HepG2 (cell line): ENCODE measurements at regions not wholly inside any gene's neighbourhood (a gene's known extent, or its start where the extent isn't known, plus 50 kb on each side); places are given as distances from the start of the nearest gene placed in this dataset.
A peak's percentile ranks its signal among the peaks of the same experiment; 100 is the strongest.

Experiments used
- ATAC-seq: fragments of 200-7000 bp; cut with Tn5 transposase; 3 replicates; pipeline ENCODE4 v1.9.1; 2020; ENCODE audit warnings: mild to moderate bottlenecking, moderate library complexity
- BruUV-seq: library from RNA; stranded (reverse); fragments of 400-500 nt; replicated peaks from 2 replicates; lab custom pipeline; 2021; lab: Mats Ljungman, UMichigan
- CTCF ChIA-PET: fragments of 300-600 bp; formaldehyde crosslinking; extraction: SDS; loops from one replicate; lab custom pipeline; 2021; ENCODE audit warnings: low total read pairs, inconsistent platforms, low intra/inter-chr PET ratio; lab: Yijun Ruan, JAX
- POLR2A ChIA-PET: fragments of 350-600 bp; sonication (Branson Sonifier 250); formaldehyde crosslinking; loops from one replicate; lab custom pipeline; 2020; ENCODE audit warnings: antibody characterized with exemption, inconsistent platforms; lab: Yijun Ruan, JAX
- DNase-seq: peaks from one replicate; pipeline ENCODE4 v3.0.0-alpha.2; 2015; ENCODE audit warnings: low spot score
- FAIRE-seq: peaks from 3 replicates; lab custom pipeline; 2011; peaks lifted over from hg19 to GRCh38; lab: Jason Lieb, UNC
- H2AFZ ChIP-seq: one replicate; pipeline ENCODE4 v1.6.1; 2011; ENCODE audit warnings: low read length, inconsistent platforms
- H3K27ac ChIP-seq: fragments of 300-600 bp; 3 replicates; pipeline ENCODE4 v1.8.0; 2011; ENCODE audit warnings: mixed run types, mild to moderate bottlenecking, mixed read lengths, low read length, inconsistent platforms; ENCODE audit not compliant: insufficient read depth; ENCODE audit errors: extremely low read length
- H3K27me3 ChIP-seq, 2 experiments: fragments of 200-600 bp in 1 of 2; 2 replicates in 1 of 2; 3 replicates in 1 of 2; pipeline versions ENCODE4 v1.6.0 to v1.8.0; 2011; ENCODE audit warnings: low read length in 2 of 2, mild to moderate bottlenecking in 2 of 2, moderate library complexity in 2 of 2, inconsistent platforms in 1 of 2; ENCODE audit not compliant: insufficient read depth in 2 of 2, control insufficient read depth in 1 of 2
- H3K36me3 ChIP-seq, 2 experiments: fragments of 200-600 bp in 1 of 2; replicated peaks in 1 of 2; 2 replicates in 1 of 2; 3 replicates in 1 of 2; pipeline versions ENCODE4 v1.5.1 to v1.8.0; 2011; ENCODE audit warnings: low read length in 2 of 2, inconsistent platforms in 1 of 2; ENCODE audit not compliant: insufficient read depth in 2 of 2, control insufficient read depth in 1 of 2
- H3K4me1 ChIP-seq: 2 replicates; pipeline ENCODE4 v1.5.1; 2012; ENCODE audit warnings: low read length, inconsistent platforms; ENCODE audit not compliant: insufficient read depth
- H3K4me2 ChIP-seq: 2 replicates; pipeline ENCODE4 v1.6.0; 2011; ENCODE audit warnings: low read depth, low read length, inconsistent platforms
- H3K4me3 ChIP-seq, 3 experiments: fragments of 200-600 bp in 1 of 3; sonication (generic), shearing (Covaris generic) in 1 of 3; replicated peaks in 1 of 3; 2 replicates each; pipeline ENCODE4 v1.5.1; 2011 to 2016; ENCODE audit warnings: low read length in 3 of 3, inconsistent platforms in 2 of 3, low read depth in 2 of 3, mild to moderate bottlenecking in 2 of 3, control low read depth in 1 of 3, mixed read lengths in 1 of 3; ENCODE audit not compliant: insufficient read depth in 1 of 3
- H3K79me2 ChIP-seq: one replicate; pipeline ENCODE4 v1.6.1; 2011; ENCODE audit warnings: low read length, inconsistent platforms; ENCODE audit not compliant: insufficient read depth
- H3K9ac ChIP-seq: 2 replicates; pipeline ENCODE4 v1.6.0; 2011; ENCODE audit warnings: mild to moderate bottlenecking, low read depth, low read length, inconsistent platforms; ENCODE audit not compliant: insufficient read depth
- H3K9me3 ChIP-seq: 2 replicates; pipeline ENCODE4 v1.5.1; 2012; ENCODE audit warnings: mild to moderate bottlenecking, low read length
- H4K20me1 ChIP-seq: 2 replicates; pipeline ENCODE4 v1.6.0; 2011; ENCODE audit warnings: inconsistent platforms, mild to moderate bottlenecking, low read length, moderate library complexity; ENCODE audit not compliant: insufficient read depth
- ATRX ChIP-seq: sonication (generic); formaldehyde crosslinking; IDR thresholded peaks from 2 replicates; pipeline ENCODE4 v1.4.0; 2020; ENCODE audit warnings: missing genetic modification reagents, borderline replicate concordance
- GATA4 ChIP-seq: sonication (generic); IDR thresholded peaks from 2 replicates; pipeline ENCODE4 v1.6.1; 2016; ENCODE audit warnings: antibody characterized with exemption, low read depth, borderline replicate concordance
- HNRNPLL ChIP-seq: fragments of 200-400 bp; formaldehyde crosslinking; IDR thresholded peaks from 2 replicates; pipeline ENCODE4 v1.6.1; 2017; ENCODE audit warnings: mild to moderate bottlenecking, low read depth, low read length; ENCODE audit not compliant: poor library complexity, severe bottlenecking
- IRF1 ChIP-seq: sonication (generic); formaldehyde crosslinking; IDR thresholded peaks from 2 replicates; pipeline ENCODE4 v1.4.0; 2020; ENCODE audit warnings: low read depth, mild to moderate bottlenecking, missing genetic modification reagents
- PRDM10 ChIP-seq: sonication (generic); formaldehyde crosslinking; IDR thresholded peaks from 2 replicates; pipeline ENCODE4 v1.4.0; 2020; ENCODE audit warnings: low read depth, missing genetic modification reagents
- SCMH1 ChIP-seq: sonication (generic); formaldehyde crosslinking; IDR thresholded peaks from 2 replicates; pipeline ENCODE4 v1.9.0; 2021; ENCODE audit warnings: missing genetic modification reagents, mild to moderate bottlenecking, borderline replicate concordance
- SMARCC2 ChIP-seq: fragments of 450-650 bp; IDR thresholded peaks from 2 replicates; pipeline ENCODE4 v1.6.1; 2017; ENCODE audit warnings: antibody characterized with exemption, mild to moderate bottlenecking
- SPEN ChIP-seq: sonication (generic); formaldehyde crosslinking; IDR thresholded peaks from 2 replicates; pipeline ENCODE4 v1.5.1; 2020; ENCODE audit warnings: low read depth, mild to moderate bottlenecking, missing genetic modification reagents
- STAT5B ChIP-seq: sonication (generic); formaldehyde crosslinking; IDR thresholded peaks from 2 replicates; pipeline ENCODE4 v1.4.0; 2020; ENCODE audit warnings: missing genetic modification reagents
- SYNCRIP ChIP-seq: fragments of 200-400 bp; formaldehyde crosslinking; IDR thresholded peaks from 2 replicates; pipeline ENCODE4 v1.6.1; 2018; ENCODE audit warnings: mild to moderate bottlenecking, low read depth, low read length; ENCODE audit not compliant: insufficient read depth
- TCF12 ChIP-seq, 2 experiments: fragments of 450-650 bp in 1 of 2; sonication (generic) in 1 of 2; formaldehyde crosslinking in 1 of 2; IDR thresholded peaks; 2 replicates each; pipeline versions ENCODE4 v1.6.1 to v1.8.0; 2017 to 2022; ENCODE audit warnings: antibody characterized with exemption in 1 of 2, mild to moderate bottlenecking in 1 of 2, missing genetic modification reagents in 1 of 2, moderate library complexity in 1 of 2
- TIGD3 ChIP-seq: sonication (generic); formaldehyde crosslinking; IDR thresholded peaks from 2 replicates; pipeline ENCODE4 v1.5.1; 2020; ENCODE audit warnings: mild to moderate bottlenecking, missing genetic modification reagents, borderline replicate concordance
- TSC22D2 ChIP-seq: sonication (generic); formaldehyde crosslinking; IDR thresholded peaks from 2 replicates; pipeline ENCODE4 v1.5.1; 2020; ENCODE audit warnings: missing genetic modification reagents, mild to moderate bottlenecking, borderline replicate concordance
- ZBTB46 ChIP-seq: sonication (generic); formaldehyde crosslinking; IDR thresholded peaks from 2 replicates; pipeline ENCODE4 v1.4.0; 2020; ENCODE audit warnings: mild to moderate bottlenecking, missing genetic modification reagents, borderline replicate concordance
- ZNF431 ChIP-seq: sonication (generic); formaldehyde crosslinking; IDR thresholded peaks from 2 replicates; pipeline ENCODE4 v1.9.0; 2022; ENCODE audit warnings: missing genetic modification reagents, low read depth, mild to moderate bottlenecking, borderline replicate concordance
- ZNF510 ChIP-seq: sonication (generic); formaldehyde crosslinking; IDR thresholded peaks from 2 replicates; pipeline ENCODE4 v1.4.0; 2020; ENCODE audit warnings: low read depth, mild to moderate bottlenecking, missing genetic modification reagents
- ZNF558 ChIP-seq: sonication (generic); formaldehyde crosslinking; IDR thresholded peaks from 2 replicates; pipeline ENCODE4 v1.9.0; 2022; ENCODE audit warnings: mild to moderate bottlenecking, missing genetic modification reagents, borderline replicate concordance
- WGBS: methylation state at CpG from one replicate; pipeline ENCODE4 v1.1.6; 2017; ENCODE audit warnings: low lambda C conversion rate; 5-methylcytosine and 5-hydroxymethylcytosine counted together
- in situ Hi-C: cut with HindIII; loops from 2 replicates; pipeline ENCODE4 v1.10.0; 2017; ENCODE audit warnings: low pct_unique_long_range_greater_than_20kb; ENCODE audit not compliant: extremely low pct_ligation_motif_present
- intact Hi-C: fragments of 100-400 bp; cut with micrococcal nuclease; formaldehyde crosslinking; loops from one replicate; pipeline ENCODE4 v1.10.0; 2022; ENCODE audit not compliant: unreplicated experiment

- Histone ChIP-seq H2AFZ (no peak overlapping the region), H3K4me1 (peaks cover 66% of the 10 kb centered on the region), H3K9me3 (no peaks in the 10 kb centered on the region), H3K27me3 (no peaks in the 10 kb centered on the region), H3K4me3 (no peak overlapping the region), H3K4me2 (no peak overlapping the region), H4K20me1 (no peaks in the 10 kb centered on the region), H3K79me2 (no peaks in the 10 kb centered on the region), H3K9ac (0 out of 2 replicates have a peak overlapping the region, but pooled peaks have one; percentile 10), H3K36me3 (no peaks in the 10 kb centered on the region), H3K27ac (peak overlapping the region; percentile 46)
- in situ Hi-C loops = no loop called here
- ATAC-seq (peak; percentile 87), DNase-seq (peak; percentile 86), FAIRE-seq (no peak)
- intact Hi-C loops = no loop called here
- ChIA-PET POLR2A (interaction anchor here (1.4 to 4.2 kb wide), 2 partner anchors 17 to 18 kb away, joined by 6 to 17 read pairs; no protein-coding TSS in a partner anchor), CTCF (no interaction called here)
- WGBS = 31% methylated on average over 2 of the region's 2 CpGs
- BruUV-seq = no TSS peak
- no peak for TF ChIP-seq TCF12 (IDR thresholded peaks at IDR 0.05)
- no peak for TF ChIP-seq TCF12 (CRISPR knock-in tag; IDR thresholded peaks at IDR 0.05)
- TF ChIP-seq SMARCC2 = peak; percentile 90
- TF ChIP-seq ZNF431 (CRISPR knock-in tag) = no peak
- TF ChIP-seq HNRNPLL = no peak
- no peak for TF ChIP-seq TIGD3 (CRISPR knock-in tag)
- peak; percentile 81 for TF ChIP-seq PRDM10 (CRISPR knock-in tag)
- TF ChIP-seq ZNF510 (CRISPR knock-in tag) = no peak
- no peak for TF ChIP-seq IRF1 (CRISPR knock-in tag)
- no peak for TF ChIP-seq TSC22D2 (CRISPR knock-in tag)
- no peak for TF ChIP-seq SPEN (CRISPR knock-in tag)
- TF ChIP-seq STAT5B (CRISPR knock-in tag) = no peak
- no peak for TF ChIP-seq SCMH1
- no peak for TF ChIP-seq ATRX (CRISPR knock-in tag)
- TF ChIP-seq ZBTB46 (CRISPR knock-in tag) = no peak
- no peak for TF ChIP-seq GATA4
- TF ChIP-seq SYNCRIP = no peak
- TF ChIP-seq ZNF558 = no peak
Observed at GRCh38 chr17:13420878-13421277, 180.9 kb downstream of the HS3ST3A1 start.
